CD4-positive, alpha-beta T cell (primary cell): ENCODE measurements at regions not wholly inside any gene's neighbourhood (a gene's known extent, or its start where the extent isn't known, plus 50 kb on each side); places are given as distances from the start of the nearest gene placed in this dataset.

ENCODE experiments used
- ATAC-seq: fragments of 200-7000 bp; cut with Tn5 transposase; one replicate; pipeline ENCODE4 v1.10.0; 2022; ENCODE audit warnings: mild to moderate bottlenecking; ENCODE audit not compliant: poor library complexity
- CTCF ChIA-PET: fragments of 350-600 bp; sonication (Branson Sonifier 250); formaldehyde crosslinking; loops from one replicate; lab custom pipeline; 2021; ENCODE audit warnings: antibody characterized with exemption, inconsistent platforms; lab: Charles Lee
- POLR2A ChIA-PET: fragments of 350-600 bp; sonication (Branson Sonifier 250); formaldehyde crosslinking; loops from one replicate; lab custom pipeline; 2021; ENCODE audit warnings: antibody characterized with exemption, inconsistent platforms; lab: Charles Lee
- DNase-seq, 14 experiments: peaks; one replicate each; pipeline ENCODE4 v3.0.0-alpha.2; 2013 to 2020; ENCODE audit warnings: mixed read lengths in 2 of 14
- H3K27ac ChIP-seq, 2 donors: one replicate each; pipeline versions ENCODE4 v1.5.1 to v1.7.0; 2013; ENCODE audit warnings: low read length in 2 of 2, low read depth in 1 of 2, mild to moderate bottlenecking in 1 of 2
- H3K27me3 ChIP-seq, 2 experiments: 1 replicate in 1 of 2; 2 replicates in 1 of 2; pipeline versions ENCODE4 v1.6.1 to v1.7.0; 2013; ENCODE audit warnings: low read length in 2 of 2, control low read depth in 1 of 2, mild to moderate bottlenecking in 1 of 2, moderate library complexity in 1 of 2; ENCODE audit not compliant: insufficient read depth in 2 of 2, control insufficient read depth in 1 of 2
- H3K36me3 ChIP-seq: one replicate; pipeline ENCODE4 v1.6.1; 2013; ENCODE audit warnings: low read length, control low read depth; ENCODE audit not compliant: insufficient read depth
- H3K4me1 ChIP-seq: one replicate; pipeline ENCODE4 v1.6.1; 2013; ENCODE audit warnings: low read length, control low read depth; ENCODE audit not compliant: insufficient read depth
- H3K4me3 ChIP-seq: one replicate; pipeline ENCODE4 v1.5.1; 2013; ENCODE audit warnings: mild to moderate bottlenecking, low read length, moderate library complexity
- H3K9me3 ChIP-seq, 2 experiments: 1 replicate in 1 of 2; 2 replicates in 1 of 2; pipeline versions ENCODE4 v1.6.1 to v1.7.0; 2013; ENCODE audit warnings: low read length in 2 of 2, mild to moderate bottlenecking in 2 of 2, control low read depth in 1 of 2, moderate library complexity in 1 of 2; ENCODE audit not compliant: control insufficient read depth in 1 of 2, insufficient read depth in 1 of 2
- H3K27ac Mint-ChIP-seq: one replicate; pipeline ENCODE4 v1.8.0; 2020; ENCODE audit warnings: mixed read lengths
- H3K27me3 Mint-ChIP-seq: one replicate; pipeline ENCODE4 v1.8.0; 2021; ENCODE audit warnings: mixed read lengths
- H3K36me3 Mint-ChIP-seq: one replicate; pipeline ENCODE4 v1.8.0; 2021; ENCODE audit warnings: low read depth, mixed read lengths
- H3K4me1 Mint-ChIP-seq: one replicate; pipeline ENCODE4 v1.8.0; 2021; ENCODE audit warnings: low read depth, mixed read lengths
- H3K4me3 Mint-ChIP-seq: one replicate; pipeline ENCODE4 v1.8.0; 2020; ENCODE audit warnings: mild to moderate bottlenecking, mixed read lengths
- H3K9me3 Mint-ChIP-seq: one replicate; pipeline ENCODE4 v1.8.0; 2020; ENCODE audit warnings: mixed read lengths
- CTCF ChIP-seq: fragments of 200-600 bp; IDR thresholded peaks from one replicate; pipeline ENCODE4 v1.8.0; 2022; ENCODE audit warnings: antibody characterized with exemption, mild to moderate bottlenecking
- intact Hi-C, 2 experiments: fragments of 100-400 bp; cut with DNase I in 1 of 2; cut with micrococcal nuclease in 1 of 2; formaldehyde crosslinking; loops; one replicate each; pipeline versions ENCODE4 v1.15.1 to v1.9.0; 2023 to 2025; cut with DNase I, micrococcal nuclease

DNA sequence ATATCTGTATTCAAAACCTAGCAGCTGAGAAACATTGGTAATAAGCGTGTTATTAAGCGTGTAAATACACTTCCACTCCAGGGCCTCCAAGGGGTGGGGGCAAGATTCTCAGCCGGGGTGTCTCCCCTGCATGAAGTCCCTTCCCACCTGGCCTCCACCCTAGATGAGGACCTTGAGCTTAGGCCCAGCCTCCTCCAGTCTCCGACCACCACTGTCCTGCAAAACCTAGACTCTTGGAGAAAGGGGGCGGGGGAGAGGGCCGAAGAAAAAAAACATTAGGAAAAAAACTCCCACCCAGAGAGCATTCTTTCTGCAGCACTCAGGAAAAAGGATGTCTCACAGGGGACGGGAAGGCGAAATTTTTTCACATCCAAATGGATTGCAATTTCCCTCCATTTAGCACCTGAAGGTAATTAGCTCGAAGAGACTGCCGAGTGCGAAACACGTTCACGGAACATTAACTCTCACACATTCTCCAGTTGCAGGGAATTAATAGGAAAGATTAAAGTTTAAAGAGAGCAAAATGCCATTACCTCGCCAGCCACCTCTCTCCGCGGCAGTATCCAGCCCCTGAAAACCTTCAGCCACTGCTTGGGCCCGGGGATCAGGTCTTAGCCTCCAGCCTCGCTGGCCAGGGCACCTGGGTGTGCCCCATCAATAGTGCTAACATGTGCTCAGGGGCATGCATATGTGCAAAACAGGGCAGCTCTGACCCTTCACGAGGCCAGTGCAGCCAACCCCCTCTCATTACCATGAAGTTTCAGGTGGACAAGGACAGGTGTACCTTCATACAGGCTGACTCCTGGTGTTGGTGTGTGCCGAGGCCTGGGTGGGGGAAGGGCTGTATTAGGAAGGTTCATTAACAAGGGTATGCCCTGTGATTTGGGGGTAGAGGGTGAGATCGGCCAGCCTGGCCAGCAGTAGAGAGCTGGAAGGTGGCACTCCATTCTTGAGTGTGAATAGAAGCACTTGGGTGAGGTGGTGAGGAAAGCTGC is 77.2 kb downstream of the HIF1AN start:
- Mint-ChIP-seq H3K4me1 (no peaks in the 10 kb centered on the region), H3K36me3 (no peaks in the 10 kb centered on the region), H3K9me3 (no peaks in the 10 kb centered on the region), H3K4me3 (no peak overlapping the region), H3K27me3 (peaks cover 76% of the 10 kb centered on the region), H3K27ac (no peak overlapping the region)
- Histone ChIP-seq H3K4me3 (no peak overlapping the region), H3K9me3 (no peaks in the 10 kb centered on the region), H3K36me3 (no peaks in the 10 kb centered on the region), H3K27me3 (peaks cover 19 to 22% of the 10 kb centered on the region in 2 experiments), H3K27ac (no peak overlapping the region), H3K4me1 (no peaks in the 10 kb centered on the region)
- CTCF ChIA-PET = no interaction called here
- POLR2A ChIA-PET = no interaction called here
- ATAC-seq = no peak
- DNase-seq = no peak
- intact Hi-C loops = no loop called here
- no peak for TF ChIP-seq CTCF

- peaks cover 23 to 28% of the 10 kb centered on the region in 2 experiments for H3K27me3 ChIP-seq
Measured at GRCh38 chr10:100613846-100614245, 78.1 kb downstream of the HIF1AN start.

DNA sequence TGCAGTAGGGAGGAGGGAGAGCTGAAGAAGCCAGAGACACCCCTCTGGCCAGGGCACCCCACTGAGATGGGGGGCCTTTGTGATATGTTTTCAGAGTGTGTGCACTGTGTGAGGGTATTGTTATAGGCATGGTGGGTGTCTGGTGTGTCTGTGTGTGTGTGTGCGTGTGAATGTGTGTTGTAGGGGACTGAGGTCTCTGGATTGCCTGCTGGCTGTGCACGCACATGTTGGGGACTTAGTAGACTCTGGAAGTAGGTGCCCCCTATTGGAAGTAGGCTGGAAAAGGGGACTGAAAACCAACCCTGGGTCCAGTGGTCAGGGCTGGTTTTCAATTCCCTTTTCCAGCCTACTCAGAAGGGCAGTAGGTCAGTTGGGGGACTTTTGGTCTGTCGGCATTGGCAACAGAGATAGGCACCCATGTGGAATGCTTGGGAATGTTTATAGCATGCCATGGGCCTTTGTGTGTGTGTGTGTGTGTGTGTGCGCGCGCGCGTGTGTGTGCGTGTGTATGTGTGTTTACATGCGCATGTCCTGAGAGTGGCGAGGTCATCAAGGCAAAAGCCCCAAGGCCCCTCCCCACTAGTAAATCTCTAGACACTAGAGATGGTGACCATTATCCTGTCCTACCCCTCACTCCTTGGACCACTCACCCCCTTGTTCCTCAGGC is 78.8 kb downstream of the HIF1AN start:
- Histone ChIP-seq H3K4me3 (no peak overlapping the region), H3K4me1 (no peaks in the 10 kb centered on the region), H3K36me3 (no peaks in the 10 kb centered on the region), H3K27ac (no peak overlapping the region), H3K27me3 (peaks cover 23 to 35% of the 10 kb centered on the region in 2 experiments), H3K9me3 (no peaks in the 10 kb centered on the region)
- Mint-ChIP-seq H3K4me3 (no peak overlapping the region), H3K9me3 (no peaks in the 10 kb centered on the region), H3K4me1 (no peaks in the 10 kb centered on the region), H3K27ac (no peak overlapping the region), H3K36me3 (no peaks in the 10 kb centered on the region), H3K27me3 (peaks cover 73% of the 10 kb centered on the region)
- intact Hi-C loops = no loop called here
- ChIA-PET CTCF (no interaction called here), POLR2A (no interaction called here)
- no peak for DNase-seq
- no peak for TF ChIP-seq CTCF
- ATAC-seq = no peak

More at GRCh38 chr10:100613846-100614245, 78.1 kb downstream of the HIF1AN start:
- Mint-ChIP-seq H3K36me3 (no peaks in the 10 kb centered on the region), H3K27me3 (peaks cover 73% of the 10 kb centered on the region), H3K4me1 (no peaks in the 10 kb centered on the region), H3K9me3 (no peaks in the 10 kb centered on the region), H3K4me3 (no peak overlapping the region), H3K27ac (no peak overlapping the region)
- Histone ChIP-seq H3K9me3 (no peaks in the 10 kb centered on the region), H3K36me3 (no peaks in the 10 kb centered on the region), H3K4me3 (no peak overlapping the region), H3K4me1 (no peaks in the 10 kb centered on the region), H3K27ac (no peak overlapping the region)
- TF ChIP-seq CTCF = no peak
- no peak for ATAC-seq
- CTCF ChIA-PET = no interaction called here
- DNase-seq = no peak
- intact Hi-C loops = no loop called here
- POLR2A ChIA-PET = no interaction called here
